GM13976 (cell line): ENCODE measurements at regions not wholly inside any gene's neighbourhood (a gene's known extent, or its start where the extent isn't known, plus 50 kb on each side); places are given as distances from the start of the nearest gene placed in this dataset.

ENCODE experiments used
- DNase-seq: peaks from one replicate; pipeline ENCODE4 v3.0.0; 2012; ENCODE audit warnings: low spot score
- CTCF ChIP-seq: IDR thresholded peaks from 2 replicates; pipeline ENCODE4 v1.5.1; 2012; ENCODE audit warnings: borderline replicate concordance, mild to moderate bottlenecking; ENCODE audit not compliant: insufficient read depth; ENCODE audit errors: extremely low read depth, missing control alignments, control extremely low read depth
- in situ Hi-C: fragments of 300-500 bp; cut with MboI; formaldehyde crosslinking; loops from one replicate; pipeline ENCODE4 v1.12.0; 2022; ENCODE audit warnings: low sequenced_read_pairs, mixed read lengths, inconsistent platforms; ENCODE audit not compliant: unreplicated experiment

- no peak for DNase-seq
- in situ Hi-C loops, result no loop called here
- no peak for TF ChIP-seq CTCF
Observed at GRCh38 chr13:88176231-88176630, 505.1 kb downstream of the SLITRK5 start.

DNA sequence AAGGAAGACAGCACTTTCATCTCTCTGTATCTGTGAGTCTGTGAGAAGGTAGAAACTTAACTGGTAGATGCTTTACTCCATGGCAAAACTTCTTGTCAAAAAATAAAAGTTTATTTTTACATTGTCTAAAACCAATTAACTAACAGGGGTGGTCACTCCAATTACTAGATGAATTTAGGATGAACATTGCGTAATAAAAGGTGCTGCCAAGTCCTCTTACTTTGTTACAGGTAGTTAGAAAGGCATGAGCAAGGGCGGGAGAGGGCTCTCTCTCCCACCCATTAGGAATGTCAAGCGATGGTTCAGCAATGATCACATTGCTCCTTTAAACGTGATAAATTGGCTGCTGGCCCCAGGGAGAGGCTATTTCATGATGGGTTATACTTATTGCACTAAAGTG lies 512.3 kb downstream of the SLITRK5 start:
- no peak for TF ChIP-seq CTCF
- DNase-seq, result no peak
- in situ Hi-C loops, result no loop called here

- TF ChIP-seq CTCF, result no peak
- in situ Hi-C loops, result no loop called here
- no peak for DNase-seq
Observed at GRCh38 chr13:88188986-88189385, 517.8 kb downstream of the SLITRK5 start.

DNA sequence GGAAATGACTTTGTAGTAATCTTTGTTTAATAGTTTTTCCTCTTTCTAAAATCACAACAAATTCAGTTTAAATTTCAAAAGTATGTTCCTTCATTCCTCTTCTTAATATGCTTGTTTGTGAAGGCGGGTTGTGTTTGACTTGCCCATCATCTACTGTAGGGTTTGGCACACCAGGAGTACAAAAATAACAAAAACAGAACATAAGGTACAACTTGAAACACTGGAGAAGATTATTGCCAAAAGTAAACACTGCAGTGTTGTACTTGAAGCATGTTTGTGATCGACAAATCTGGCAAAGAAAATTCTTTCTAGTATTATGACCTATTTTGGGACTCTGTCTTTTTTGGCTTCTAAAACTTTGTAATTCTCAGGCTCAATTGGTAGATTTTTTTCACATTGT lies 518.6 kb downstream of the SLITRK5 start:
- no peak for DNase-seq
- in situ Hi-C loops, result no loop called here
- no peak for TF ChIP-seq CTCF

DNA sequence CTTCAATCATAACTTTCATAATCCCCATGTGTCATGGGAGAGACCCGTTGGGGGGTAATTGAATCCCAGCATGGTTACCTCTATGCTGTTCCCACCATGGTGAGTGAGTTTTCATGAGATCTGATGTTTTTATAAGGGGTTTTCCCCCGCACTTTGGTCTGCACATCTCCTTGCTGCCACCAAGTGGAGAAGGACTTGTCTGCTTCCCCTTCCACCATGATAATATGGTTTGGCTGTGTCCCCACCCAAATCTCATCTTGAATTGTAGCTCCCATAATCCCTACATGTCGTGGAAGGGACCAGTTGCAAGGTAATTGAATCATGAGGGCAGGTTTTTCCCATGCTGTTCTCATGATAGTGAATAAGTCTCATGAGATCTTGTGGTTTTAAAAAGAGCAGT lies 524.9 kb downstream of the SLITRK5 start:
- TF ChIP-seq CTCF, result no peak
- in situ Hi-C loops, result no loop called here
- DNase-seq, result no peak

- in situ Hi-C loops, result no loop called here
- no peak for DNase-seq
- TF ChIP-seq CTCF, result no peak
Observed at GRCh38 chr13:88217372-88217771, 546.2 kb downstream of the SLITRK5 start.

- no peak for TF ChIP-seq CTCF
- in situ Hi-C loops, result no loop called here
- no peak for DNase-seq
Observed at GRCh38 chr13:88217883-88218282, 546.7 kb downstream of the SLITRK5 start.
